ENCODE measurements at regions not wholly inside any gene's neighbourhood (a gene's known extent, or its start where the extent isn't known, plus 50 kb on each side); places are given as distances from the start of the nearest gene placed in this dataset.

DNA sequence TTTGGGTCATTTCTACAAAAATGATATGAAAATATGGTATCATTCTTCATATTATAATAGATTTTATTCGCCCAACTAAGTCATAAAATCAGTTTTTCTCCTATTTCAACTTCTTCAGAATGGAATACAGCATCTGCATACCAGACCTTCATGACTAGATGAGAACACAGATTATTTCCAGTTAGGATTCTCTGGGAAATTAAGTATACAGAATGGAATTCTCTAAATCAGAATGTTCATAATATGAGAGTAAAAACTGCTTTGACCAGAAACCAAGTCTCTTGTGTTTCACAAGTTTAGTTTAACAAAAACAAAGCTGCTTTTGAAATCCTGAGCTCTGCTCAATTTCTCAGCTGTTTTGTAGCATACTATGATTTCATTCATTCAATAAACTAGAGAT, 160.3 kb upstream of the SEMA3A start:
- Histone ChIP-seq H3K9me3 (ENCODE audit: control insufficient read depth, insufficient read depth, low read depth, low read length) (no peaks in the 10 kb centered on the region), H3K4me1 (ENCODE audit: control insufficient read depth, insufficient read depth, low read length) (no peaks in the 10 kb centered on the region), H3K27me3 (ENCODE audit: control insufficient read depth, insufficient read depth, low read length) (no peaks in the 10 kb centered on the region), H3K36me3 (ENCODE audit: control insufficient read depth, insufficient read depth, low read length) (no peaks in the 10 kb centered on the region), H3K27ac (ENCODE audit: low read length) (no peak overlapping the region), H3K4me3 (ENCODE audit: low read depth in 2 of 2, low read length in 2 of 2) (no peak overlapping the region)
- TF ChIP-seq CTCF (IDR thresholded peaks at IDR 0.05) (no peak), TCF7L2 (IDR thresholded peaks at IDR 0.05; ENCODE audit: low read depth, low read length) (no peak), POLR2AphosphoS5 (IDR thresholded peaks at IDR 0.05; ENCODE audit: low read depth, low read length) (no peak), SIN3A (IDR thresholded peaks at IDR 0.05; ENCODE audit: borderline replicate concordance, insufficient read depth, low read depth, low read length) (no peak), REST (IDR thresholded peaks at IDR 0.05; ENCODE audit: insufficient read depth in 1 of 2, low read depth in 2 of 2, low read length in 1 of 2) (no peak)
- ChIA-PET POLR2A (no interaction called here), CTCF (no interaction called here)
- in situ Hi-C loops (cut with HindIII; ENCODE audit: low pct_unique_long_range_greater_than_20kb, low sequenced_read_pairs) (no loop called here), intact Hi-C loops (cut with micrococcal nuclease; ENCODE audit: unreplicated experiment) (no loop called here)
- DNase-seq (ENCODE audit: low read depth, low spot score) (no peak), ATAC-seq (no peak)
- no TSS peak for BruUV-seq (replicated peaks)

GRCh38 chr7:84354030-84354429, 159.4 kb upstream of the SEMA3A start:
- H3K9me3 ChIP-seq (ENCODE audit: control insufficient read depth, insufficient read depth, low read depth, low read length) = no peaks in the 10 kb centered on the region
- CTCF ChIA-PET = no interaction called here
- BruUV-seq (replicated peaks) = no TSS peak

More at GRCh38 chr7:84354030-84354429, 159.4 kb upstream of the SEMA3A start:
- no peak overlapping the region for H3K27ac ChIP-seq (ENCODE audit: low read length)
- intact Hi-C loops (cut with micrococcal nuclease; ENCODE audit: unreplicated experiment) (no loop called here), in situ Hi-C loops (cut with HindIII; ENCODE audit: low pct_unique_long_range_greater_than_20kb, low sequenced_read_pairs) (no loop called here)
- no peaks in the 10 kb centered on the region for H3K27me3 ChIP-seq (ENCODE audit: control insufficient read depth, insufficient read depth, low read length)
- H3K36me3 ChIP-seq (ENCODE audit: control insufficient read depth, insufficient read depth, low read length) = no peaks in the 10 kb centered on the region
- ATAC-seq (no peak), DNase-seq (ENCODE audit: low read depth, low spot score) (no peak)
- H3K4me3 ChIP-seq (ENCODE audit: low read depth in 2 of 2, low read length in 2 of 2) = no peak overlapping the region
- TF ChIP-seq CTCF (IDR thresholded peaks at IDR 0.05) (no peak), POLR2AphosphoS5 (IDR thresholded peaks at IDR 0.05; ENCODE audit: low read depth, low read length) (no peak), SIN3A (IDR thresholded peaks at IDR 0.05; ENCODE audit: borderline replicate concordance, insufficient read depth, low read depth, low read length) (no peak), TCF7L2 (IDR thresholded peaks at IDR 0.05; ENCODE audit: low read depth, low read length) (no peak), REST (IDR thresholded peaks at IDR 0.05; ENCODE audit: insufficient read depth in 1 of 2, low read depth in 2 of 2, low read length in 1 of 2) (no peak)
- POLR2A ChIA-PET = interaction anchor here (0.6 kb wide), 1 partner anchor 194 kb away, joined by 3 read pairs; no protein-coding TSS in a partner anchor
- H3K4me1 ChIP-seq (ENCODE audit: control insufficient read depth, insufficient read depth, low read length) = no peaks in the 10 kb centered on the region
